Panc1 (cell line): ENCODE measurements at regions not wholly inside any gene's neighbourhood (a gene's known extent, or its start where the extent isn't known, plus 50 kb on each side); places are given as distances from the start of the nearest gene placed in this dataset.

Experiments used
- ATAC-seq: fragments of 200-7000 bp; cut with Tn5 transposase; 2 replicates; pipeline ENCODE4 v1.9.1; 2020; ENCODE audit warnings: mild to moderate bottlenecking, moderate library complexity
- BruUV-seq: library from RNA; stranded (reverse); fragments of 400-500 nt; replicated peaks from 2 replicates; lab custom pipeline; 2021; lab: Mats Ljungman, UMichigan
- CTCF ChIA-PET: fragments of 300-600 bp; sonication (Branson Sonifier 250); formaldehyde crosslinking; loops from one replicate; lab custom pipeline; 2022; ENCODE audit warnings: antibody characterized with exemption; lab: Charles Lee
- POLR2A ChIA-PET: fragments of 300-600 bp; sonication (Branson Sonifier 250); formaldehyde crosslinking; loops from one replicate; lab custom pipeline; 2022; ENCODE audit warnings: antibody characterized with exemption; lab: Charles Lee
- DNase-seq: peaks from one replicate; pipeline ENCODE4 v3.0.0-alpha.2; 2010; ENCODE audit warnings: low read depth, low spot score
- H3K27ac ChIP-seq: 2 replicates; pipeline ENCODE4 v1.5.1; 2011; ENCODE audit warnings: mild to moderate bottlenecking, low read length, inconsistent platforms
- H3K27me3 ChIP-seq: fragments of 200-500 bp; sonication (Bioruptor generic); 2 replicates; pipeline ENCODE4 v1.6.0; 2014; ENCODE audit warnings: low read length, inconsistent platforms; ENCODE audit not compliant: control insufficient read depth, insufficient read depth
- H3K36me3 ChIP-seq: fragments of 200-500 bp; sonication (Bioruptor generic); 2 replicates; pipeline ENCODE4 v1.5.1; 2014; ENCODE audit warnings: inconsistent platforms, mild to moderate bottlenecking, low read length, moderate library complexity; ENCODE audit not compliant: control insufficient read depth, insufficient read depth
- H3K4me1 ChIP-seq: 2 replicates; pipeline ENCODE4 v1.5.1; 2011; ENCODE audit warnings: inconsistent platforms, mild to moderate bottlenecking, low read length, moderate library complexity; ENCODE audit not compliant: control insufficient read depth, insufficient read depth
- H3K4me3 ChIP-seq, 2 experiments: 2 replicates each; pipeline ENCODE4 v1.5.1; 2011 to 2012; ENCODE audit warnings: low read depth in 2 of 2, low read length in 2 of 2, mild to moderate bottlenecking in 2 of 2, inconsistent platforms in 1 of 2, moderate library complexity in 1 of 2
- H3K9me3 ChIP-seq: fragments of 200-500 bp; sonication (Bioruptor generic); 2 replicates; pipeline ENCODE4 v1.5.1; 2014; ENCODE audit warnings: low read depth, mild to moderate bottlenecking, inconsistent platforms, low read length, moderate library complexity; ENCODE audit not compliant: control insufficient read depth, insufficient read depth
- CTCF ChIP-seq: fragments of 450-650 bp; IDR thresholded peaks from 2 replicates; pipeline ENCODE4 v1.5.1; 2017; ENCODE audit warnings: mild to moderate bottlenecking
- POLR2AphosphoS5 ChIP-seq: IDR thresholded peaks from 2 replicates; pipeline ENCODE4 v1.6.1; 2012; ENCODE audit warnings: mild to moderate bottlenecking, low read depth, low read length, moderate library complexity
- SIN3A ChIP-seq: IDR thresholded peaks from 2 replicates; pipeline ENCODE4 v1.6.1; 2012; ENCODE audit warnings: low read depth, mild to moderate bottlenecking, low read length, moderate library complexity, borderline replicate concordance; ENCODE audit not compliant: insufficient read depth
- TCF7L2 ChIP-seq: IDR thresholded peaks from 2 replicates; pipeline ENCODE4 v1.6.1; 2011; ENCODE audit warnings: mild to moderate bottlenecking, low read depth, low read length, inconsistent platforms
- in situ Hi-C: cut with HindIII; loops from 2 replicates; pipeline ENCODE4 v1.10.0; 2016; ENCODE audit warnings: low sequenced_read_pairs, low pct_unique_long_range_greater_than_20kb
- intact Hi-C: fragments of 100-400 bp; cut with micrococcal nuclease; formaldehyde crosslinking; loops from one replicate; pipeline ENCODE4 v1.10.0; 2022; ENCODE audit not compliant: unreplicated experiment
- TF ChIP-seq, protein P1 (sequence below), 2 experiments: IDR thresholded peaks; 2 replicates each; pipeline ENCODE4 v1.6.1; 2011 to 2012; ENCODE audit warnings: low read depth in 2 of 2, control low read depth in 1 of 2, low read length in 1 of 2, mild to moderate bottlenecking in 1 of 2, moderate library complexity in 1 of 2; ENCODE audit not compliant: insufficient read depth in 1 of 2

GRCh38 chr13:105112561-105112960 lies 1422.9 kb downstream of the EFNB2 start:
- intact Hi-C loops = no loop called here

DNA sequence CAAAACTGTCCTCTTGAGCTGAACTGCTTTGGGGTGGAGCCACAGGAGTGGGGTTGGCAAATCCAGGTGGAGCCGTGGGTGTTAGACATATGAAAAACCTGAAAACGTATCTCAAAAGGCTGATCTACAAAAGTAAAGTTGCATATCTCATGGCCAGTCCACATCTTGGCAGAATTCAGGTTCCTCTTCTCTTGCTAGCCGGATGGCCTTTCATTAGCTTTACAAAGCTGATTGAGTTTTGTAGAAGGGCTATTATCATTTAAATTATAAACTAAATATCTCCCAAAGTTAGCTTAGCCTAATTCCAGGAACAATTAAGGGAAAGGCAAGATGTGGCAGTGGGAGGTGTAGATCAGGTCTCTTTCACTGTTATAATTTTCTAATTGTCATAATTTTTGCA lies 1427.7 kb downstream of the EFNB2 start:
- H3K36me3 ChIP-seq = no peaks in the 10 kb centered on the region
- no peaks in the 10 kb centered on the region for H3K27me3 ChIP-seq
- intact Hi-C loops = no loop called here
- ChIA-PET CTCF (no interaction called here), POLR2A (no interaction called here)
- in situ Hi-C loops = no loop called here
- no TSS peak for BruUV-seq
- TF ChIP-seq POLR2AphosphoS5 (no peak), CTCF (no peak), TCF7L2 (no peak), SIN3A (no peak)
- TF ChIP-seq, protein P1, sequence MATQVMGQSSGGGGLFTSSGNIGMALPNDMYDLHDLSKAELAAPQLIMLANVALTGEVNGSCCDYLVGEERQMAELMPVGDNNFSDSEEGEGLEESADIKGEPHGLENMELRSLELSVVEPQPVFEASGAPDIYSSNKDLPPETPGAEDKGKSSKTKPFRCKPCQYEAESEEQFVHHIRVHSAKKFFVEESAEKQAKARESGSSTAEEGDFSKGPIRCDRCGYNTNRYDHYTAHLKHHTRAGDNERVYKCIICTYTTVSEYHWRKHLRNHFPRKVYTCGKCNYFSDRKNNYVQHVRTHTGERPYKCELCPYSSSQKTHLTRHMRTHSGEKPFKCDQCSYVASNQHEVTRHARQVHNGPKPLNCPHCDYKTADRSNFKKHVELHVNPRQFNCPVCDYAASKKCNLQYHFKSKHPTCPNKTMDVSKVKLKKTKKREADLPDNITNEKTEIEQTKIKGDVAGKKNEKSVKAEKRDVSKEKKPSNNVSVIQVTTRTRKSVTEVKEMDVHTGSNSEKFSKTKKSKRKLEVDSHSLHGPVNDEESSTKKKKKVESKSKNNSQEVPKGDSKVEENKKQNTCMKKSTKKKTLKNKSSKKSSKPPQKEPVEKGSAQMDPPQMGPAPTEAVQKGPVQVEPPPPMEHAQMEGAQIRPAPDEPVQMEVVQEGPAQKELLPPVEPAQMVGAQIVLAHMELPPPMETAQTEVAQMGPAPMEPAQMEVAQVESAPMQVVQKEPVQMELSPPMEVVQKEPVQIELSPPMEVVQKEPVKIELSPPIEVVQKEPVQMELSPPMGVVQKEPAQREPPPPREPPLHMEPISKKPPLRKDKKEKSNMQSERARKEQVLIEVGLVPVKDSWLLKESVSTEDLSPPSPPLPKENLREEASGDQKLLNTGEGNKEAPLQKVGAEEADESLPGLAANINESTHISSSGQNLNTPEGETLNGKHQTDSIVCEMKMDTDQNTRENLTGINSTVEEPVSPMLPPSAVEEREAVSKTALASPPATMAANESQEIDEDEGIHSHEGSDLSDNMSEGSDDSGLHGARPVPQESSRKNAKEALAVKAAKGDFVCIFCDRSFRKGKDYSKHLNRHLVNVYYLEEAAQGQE (IDR thresholded peaks at IDR 0.05; ENCODE audit: insufficient read depth in 1 of 2, low read depth in 2 of 2, low read length in 1 of 2) = no peak
- no peak overlapping the region for H3K27ac ChIP-seq
- no peak overlapping the region for H3K4me3 ChIP-seq
- H3K4me1 ChIP-seq = no peaks in the 10 kb centered on the region
- DNase-seq (no peak), ATAC-seq (no peak)
- H3K9me3 ChIP-seq = no peaks in the 10 kb centered on the region

More at GRCh38 chr13:105112561-105112960, 1422.9 kb downstream of the EFNB2 start:
- DNase-seq (no peak), ATAC-seq (no peak)
- BruUV-seq = no TSS peak
- no peaks in the 10 kb centered on the region for H3K9me3 ChIP-seq
- POLR2A ChIA-PET = no interaction called here
- no peak overlapping the region for H3K4me3 ChIP-seq
- no peaks in the 10 kb centered on the region for H3K27me3 ChIP-seq
- no peaks in the 10 kb centered on the region for H3K4me1 ChIP-seq
- no peak overlapping the region for H3K27ac ChIP-seq
- TF ChIP-seq CTCF = no peak
- no peak for TF ChIP-seq SIN3A
- TF ChIP-seq, protein P1 (IDR thresholded peaks at IDR 0.05; ENCODE audit: insufficient read depth in 1 of 2, low read depth in 2 of 2, low read length in 1 of 2) = no peak
- no peak for TF ChIP-seq TCF7L2
- TF ChIP-seq POLR2AphosphoS5 = no peak
- in situ Hi-C loops = no loop called here
- no peaks in the 10 kb centered on the region for H3K36me3 ChIP-seq
- CTCF ChIA-PET = no interaction called here
